Inflammatory macrophage treated with lipopolysaccharide for 1 hour (primary cell): ENCODE measurements at regions not wholly inside any gene's neighbourhood (a gene's known extent, or its start where the extent isn't known, plus 50 kb on each side); places are given as distances from the start of the nearest gene placed in this dataset.

ENCODE experiments used
- DNase-seq, 2 donors: peaks; one replicate each; pipeline ENCODE4 v3.0.0-alpha.2; 2020 to 2022

- no peak for DNase-seq
Measured at GRCh38 chr4:96102541-96103026, 262.7 kb downstream of the PDHA2 start.

- no peak for DNase-seq
Measured at GRCh38 chr4:96103086-96103485, 263.2 kb downstream of the PDHA2 start.

- DNase-seq = no peak
Measured at GRCh38 chr4:96108146-96108545, 268.3 kb downstream of the PDHA2 start.

DNA sequence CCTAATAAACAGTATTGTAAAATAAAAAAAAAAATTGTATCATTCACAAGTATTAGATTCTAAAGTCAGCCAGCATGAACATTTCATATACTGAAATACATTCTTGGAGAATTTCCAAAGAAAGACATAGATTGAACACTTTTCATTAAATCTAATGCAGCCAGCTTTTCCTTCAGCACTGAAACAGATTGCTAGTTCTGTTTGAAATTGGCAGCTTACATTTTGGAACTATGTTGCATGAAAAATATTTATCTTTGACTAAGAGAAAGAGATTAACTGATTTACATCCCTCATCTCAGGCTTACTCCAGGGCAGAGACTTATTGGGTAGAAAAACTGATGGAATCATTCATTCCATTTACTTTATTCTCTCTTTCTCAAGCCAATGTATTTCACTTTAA, 272.7 kb downstream of the PDHA2 start:
- no peak for DNase-seq

DNA sequence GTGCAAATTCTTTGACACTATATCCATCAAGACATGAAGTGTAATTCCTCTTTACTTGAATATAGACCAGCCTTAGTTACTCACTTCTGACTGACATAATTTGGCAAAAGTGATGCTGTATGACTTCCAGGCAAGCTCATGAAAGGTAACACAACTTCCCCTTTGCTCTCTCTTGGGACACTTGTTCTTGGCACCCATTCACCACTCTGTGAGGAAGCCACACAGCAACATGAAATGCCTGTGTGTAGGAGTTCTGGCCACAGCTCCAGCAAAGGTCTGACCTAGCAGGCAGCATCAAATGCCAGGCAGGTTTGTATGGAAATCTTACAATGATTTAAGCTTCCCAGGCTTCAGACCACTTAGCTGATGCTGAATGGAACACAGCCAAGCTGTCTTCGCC, 280.3 kb downstream of the PDHA2 start:
- no peak for DNase-seq

GRCh38 chr4:96126227-96126626, 286.3 kb downstream of the PDHA2 start:
- no peak for DNase-seq

- DNase-seq = no peak
Measured at GRCh38 chr4:96131186-96131585, 291.3 kb downstream of the PDHA2 start.

- DNase-seq = no peak
Measured at GRCh38 chr4:96134806-96135205, 294.9 kb downstream of the PDHA2 start.

DNA sequence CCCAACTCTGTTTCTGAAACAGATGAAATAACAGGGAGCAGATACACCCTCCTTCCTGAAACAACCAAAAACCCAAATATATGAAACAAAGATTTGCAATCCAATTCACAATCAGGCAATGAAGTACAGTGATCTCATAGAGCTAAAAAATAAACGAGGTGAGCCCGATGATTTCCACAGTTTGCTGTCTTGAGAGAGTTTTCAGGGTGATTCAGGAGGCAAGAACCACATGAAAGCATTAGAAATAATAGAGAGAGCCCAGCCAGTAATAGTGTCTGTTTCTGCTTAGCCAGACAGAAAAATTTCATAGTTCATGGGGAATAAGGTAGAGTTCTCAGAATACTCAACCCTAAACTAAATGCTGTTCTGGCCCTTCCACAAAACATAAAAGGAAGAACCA, 296.2 kb downstream of the PDHA2 start:
- DNase-seq = no peak

DNA sequence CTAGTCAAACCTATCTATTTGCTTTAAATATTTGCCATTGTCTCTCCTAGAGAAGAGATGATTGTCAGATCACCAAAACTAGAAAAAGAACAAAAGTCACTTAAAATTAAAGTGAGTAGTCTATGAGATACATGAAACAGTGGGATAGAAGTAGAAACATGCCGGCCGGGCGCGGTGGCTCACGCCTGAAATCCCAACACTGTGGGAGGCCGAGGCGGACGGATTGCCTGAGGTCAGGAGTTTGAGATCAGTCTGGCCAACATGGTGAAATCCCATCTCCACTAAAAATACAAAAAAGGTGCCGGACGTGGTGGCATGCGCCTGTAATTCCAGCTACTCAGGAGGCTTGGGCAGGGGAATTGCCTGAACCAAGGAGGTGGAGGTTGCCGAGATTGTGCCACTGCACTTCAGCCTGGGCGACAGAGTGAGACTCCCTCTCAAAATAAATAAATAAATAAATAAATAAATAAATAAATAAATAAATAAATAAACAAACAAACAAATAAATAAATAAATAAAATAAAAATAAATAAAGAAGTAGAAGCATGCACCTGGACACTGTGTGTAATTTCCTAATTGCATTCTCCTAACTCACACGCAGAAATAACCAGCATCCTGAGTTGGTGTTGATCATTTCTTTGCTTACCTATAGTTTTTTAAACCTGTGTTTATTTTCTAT, 299.5 kb downstream of the PDHA2 start:
- DNase-seq = no peak

- no peak for DNase-seq
Measured at GRCh38 chr4:96145601-96146000, 305.7 kb downstream of the PDHA2 start.

DNA sequence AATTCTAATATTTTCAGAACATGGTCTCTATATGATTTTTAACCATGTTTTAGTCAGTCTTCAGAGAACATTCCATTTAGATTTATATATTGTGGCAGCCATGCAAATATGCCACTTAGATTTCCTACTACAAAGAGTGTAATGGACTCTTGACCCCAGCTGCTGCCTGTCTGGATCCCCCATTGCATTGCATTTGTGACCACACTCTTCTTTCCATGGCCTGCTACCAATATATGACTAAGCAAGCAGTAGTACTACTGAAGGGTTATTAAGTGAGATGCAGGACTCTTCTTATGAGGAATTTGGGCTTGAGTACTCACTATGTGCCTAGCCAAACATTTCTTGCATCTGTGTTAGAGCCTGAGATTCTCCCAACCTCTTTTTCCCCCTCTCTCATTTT, 306.8 kb downstream of the PDHA2 start:
- DNase-seq = no peak

- DNase-seq = no peak
Measured at GRCh38 chr4:96149894-96150293, 310.0 kb downstream of the PDHA2 start.

DNA sequence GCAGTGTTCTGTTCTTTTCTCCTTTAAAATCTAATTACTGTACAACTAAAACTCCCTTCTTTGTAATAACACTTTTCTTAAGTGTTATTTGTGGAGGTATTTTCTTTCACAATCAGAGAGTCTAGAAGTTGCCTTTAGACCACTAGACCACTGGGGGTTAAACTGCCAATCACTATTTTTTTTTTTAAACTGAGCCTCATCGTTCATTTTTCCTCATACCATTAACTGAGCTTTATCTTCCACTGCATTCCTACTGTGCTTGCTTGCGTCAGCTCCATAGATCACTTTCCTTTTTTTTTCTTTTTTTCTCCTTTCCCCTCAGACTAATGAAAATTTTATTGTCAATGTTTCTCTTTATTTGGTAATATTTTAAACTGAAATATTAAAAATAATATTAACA, 310.6 kb downstream of the PDHA2 start:
- DNase-seq = no peak

GRCh38 chr4:96152824-96153223, 312.9 kb downstream of the PDHA2 start:
- no peak for DNase-seq

DNA sequence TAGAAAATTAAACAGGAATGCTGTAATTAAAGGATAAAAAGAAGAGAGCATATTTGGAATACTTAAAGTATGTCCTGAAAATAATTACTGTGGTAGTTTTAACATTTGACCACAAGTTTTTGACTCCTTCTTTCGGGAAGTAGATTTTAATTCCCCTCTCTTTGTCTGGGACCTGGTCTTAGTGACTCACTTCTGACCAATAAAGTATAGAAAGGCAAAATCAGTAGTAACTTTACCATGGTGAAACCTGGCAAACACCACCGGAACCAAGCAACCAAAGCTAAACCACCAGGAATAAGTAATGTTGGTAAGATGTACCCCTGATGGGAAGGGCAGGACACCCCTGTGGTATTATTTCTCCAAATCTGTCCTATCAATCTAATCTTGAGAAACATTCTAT, 314.8 kb downstream of the PDHA2 start:
- no peak for DNase-seq

DNA sequence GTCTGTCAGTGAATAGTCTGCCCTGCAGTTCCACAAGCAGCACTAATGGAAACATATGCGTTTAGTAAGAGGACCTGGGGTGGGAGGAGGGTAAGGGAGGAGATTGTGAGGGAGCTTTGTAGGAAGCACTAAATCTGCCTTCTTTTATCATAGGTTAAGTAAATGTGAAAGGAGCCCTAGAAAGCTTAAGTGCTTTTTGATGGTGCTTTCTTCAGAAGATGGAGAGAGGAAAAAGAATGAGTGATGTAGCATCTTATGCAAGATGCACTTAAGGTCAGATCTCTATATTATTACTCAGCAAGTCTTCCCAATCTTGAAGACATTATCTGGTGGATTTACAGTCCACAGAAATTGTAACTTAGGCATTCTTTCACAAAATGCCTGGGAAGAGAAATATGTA, 322.7 kb downstream of the PDHA2 start:
- DNase-seq = no peak

- DNase-seq = no peak
Measured at GRCh38 chr4:96164814-96165351, 325.0 kb downstream of the PDHA2 start.

GRCh38 chr4:96166806-96167205, 326.9 kb downstream of the PDHA2 start:
- no peak for DNase-seq

GRCh38 chr4:96170198-96170597, 330.3 kb downstream of the PDHA2 start:
- DNase-seq = no peak

DNA sequence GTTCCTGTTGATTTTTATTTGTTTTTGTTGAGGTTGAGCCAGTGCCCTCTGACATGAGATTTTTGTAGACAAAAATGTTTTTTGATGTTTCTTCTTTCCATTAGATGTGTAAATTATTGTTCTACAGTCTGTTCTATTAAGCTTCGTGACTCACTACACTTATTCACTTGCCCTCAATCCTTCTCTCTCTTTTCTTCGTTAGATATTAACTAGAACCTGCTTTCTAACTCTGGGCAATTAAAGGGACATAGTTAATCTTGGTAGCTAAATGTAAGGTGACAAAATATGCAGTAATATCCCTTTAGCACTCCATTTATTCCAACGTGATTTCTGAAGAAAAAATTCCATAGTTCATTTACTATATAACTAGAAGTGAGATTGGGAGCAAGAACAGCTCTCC, 333.9 kb downstream of the PDHA2 start:
- DNase-seq = no peak

- DNase-seq = no peak
Measured at GRCh38 chr4:96175871-96176270, 336.0 kb downstream of the PDHA2 start.

DNA sequence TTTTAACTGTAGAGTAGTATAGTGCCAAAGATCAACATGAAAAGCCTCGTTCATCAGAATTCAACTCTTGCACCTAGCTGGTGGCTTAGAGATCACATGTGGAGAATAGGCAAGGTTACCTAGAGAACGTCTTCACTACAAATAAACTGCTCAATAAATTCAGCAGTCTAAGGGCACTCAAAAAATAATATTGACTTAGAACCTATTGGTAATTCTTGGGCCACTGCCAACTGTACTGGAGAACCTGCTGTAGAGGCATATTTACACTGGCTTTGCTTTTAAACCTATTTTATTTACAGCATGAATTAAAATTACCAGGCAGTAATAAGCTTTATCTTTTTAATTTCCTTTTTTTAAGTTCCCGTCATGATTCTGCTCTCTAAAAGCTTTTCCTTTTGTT, 343.7 kb downstream of the PDHA2 start:
- no peak for DNase-seq

- DNase-seq = no peak
Measured at GRCh38 chr4:96186593-96186992, 346.7 kb downstream of the PDHA2 start.

DNA sequence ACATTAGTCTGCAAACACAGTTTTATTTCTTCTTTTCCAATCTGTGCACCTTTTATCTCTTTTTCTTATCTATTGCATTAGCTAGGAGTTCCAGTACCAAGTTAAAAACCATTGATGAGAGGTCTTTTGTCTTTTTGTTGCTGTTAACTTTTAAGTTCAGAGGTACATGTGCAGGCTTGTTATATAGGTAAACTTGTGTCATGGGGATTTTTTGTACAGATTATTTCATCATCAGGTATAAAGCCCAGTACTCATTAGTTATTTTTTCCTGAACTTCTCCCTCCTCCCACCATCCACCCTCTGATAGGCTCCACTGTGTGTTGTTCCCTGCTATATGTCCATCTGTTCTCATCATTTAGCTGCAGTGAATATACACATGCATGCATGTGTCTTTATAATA, 349.9 kb downstream of the PDHA2 start:
- no peak for DNase-seq
